H1 (cell line): ENCODE measurements at regions not wholly inside any gene's neighbourhood (a gene's known extent, or its start where the extent isn't known, plus 50 kb on each side); places are given as distances from the start of the nearest gene placed in this dataset.

ENCODE experiments used
- FOSL1 ChIP-seq: IDR thresholded peaks from 2 replicates; pipeline ENCODE4 v1.6.1; 2011; ENCODE audit warnings: mild to moderate bottlenecking, low read depth, low read length, moderate library complexity; ENCODE audit not compliant: insufficient read depth
- NRF1 ChIP-seq: IDR thresholded peaks from 2 replicates; pipeline ENCODE4 v1.6.1; 2011; ENCODE audit warnings: mild to moderate bottlenecking, low read depth, low read length, improper control_type of control experiment
- PHF8 ChIP-seq: fragments of 200-600 bp; sonication (generic); conservative IDR thresholded peaks from 2 replicates; pipeline ENCODE4 v1.7.1; 2012; ENCODE audit warnings: low read depth, mild to moderate bottlenecking, inconsistent platforms, low read length, moderate library complexity
- RAD21 ChIP-seq, 2 experiments: IDR thresholded peaks in 1 of 2; conservative IDR thresholded peaks in 1 of 2; 2 replicates each; pipeline ENCODE4 v1.6.1; 2011; ENCODE audit warnings: low read depth in 2 of 2, low read length in 2 of 2, improper control_type of control experiment in 1 of 2, inconsistent platforms in 1 of 2, mild to moderate bottlenecking in 1 of 2, moderate library complexity in 1 of 2
- RFX5 ChIP-seq: IDR thresholded peaks from 2 replicates; pipeline ENCODE4 v1.6.1; 2011; ENCODE audit warnings: low read depth, low read length, improper control_type of control experiment, borderline replicate concordance
- RNF2 ChIP-seq: fragments of 200-900, 300-1000 bp; sonication (generic); IDR thresholded peaks from 2 replicates; pipeline ENCODE4 v1.7.1; 2016; ENCODE audit warnings: borderline replicate concordance, low read depth, mild to moderate bottlenecking, antibody characterized with exemption, low read length; ENCODE audit not compliant: poor library complexity, severe bottlenecking; ENCODE audit errors: missing control alignments
- TCF12 ChIP-seq: IDR thresholded peaks from 2 replicates; pipeline ENCODE4 v1.6.1; 2011; ENCODE audit warnings: low read depth, mild to moderate bottlenecking, low read length
- TF ChIP-seq, protein P1 (sequence below): fragments of 300-600 bp; sonication (generic); IDR thresholded peaks from 2 replicates; pipeline ENCODE4 v1.7.1; 2012; ENCODE audit warnings: low read length, moderate library complexity, mild to moderate bottlenecking, inconsistent platforms; ENCODE audit not compliant: insufficient replicate concordance
- TF ChIP-seq, protein P2 (sequence below): IDR thresholded peaks from 2 replicates; pipeline ENCODE4 v1.6.1; 2011; ENCODE audit warnings: low read length, improper control_type of control experiment

DNA sequence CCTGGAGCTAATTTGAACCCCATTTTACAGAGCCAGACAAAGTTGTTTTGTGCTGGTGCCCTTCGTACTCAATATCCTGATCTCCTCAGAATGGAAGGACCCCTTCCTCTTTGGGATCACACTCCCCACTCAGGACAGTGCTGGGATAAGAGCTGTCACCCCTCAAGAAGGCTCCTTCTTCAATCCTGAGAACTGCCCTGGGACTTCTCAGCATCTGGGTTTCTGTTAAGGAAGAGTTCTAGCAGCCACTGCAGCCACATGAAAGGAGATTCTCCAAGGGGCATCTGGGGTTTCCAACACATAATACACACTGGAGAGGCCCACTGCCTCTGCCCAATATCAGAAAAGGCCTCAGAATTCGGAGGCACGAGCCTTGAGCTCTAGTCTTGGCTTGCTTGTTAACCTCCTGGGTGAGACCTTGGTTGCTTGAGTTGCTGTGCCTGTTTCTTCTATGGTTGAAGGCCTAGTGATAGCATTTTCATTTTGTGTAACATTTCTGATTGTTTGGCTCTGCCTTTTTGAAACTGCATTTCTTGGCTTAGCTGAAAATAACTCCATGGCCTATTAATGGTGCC is 78.8 kb upstream of the NMNAT3 start (continued):
- TF ChIP-seq, protein P1, sequence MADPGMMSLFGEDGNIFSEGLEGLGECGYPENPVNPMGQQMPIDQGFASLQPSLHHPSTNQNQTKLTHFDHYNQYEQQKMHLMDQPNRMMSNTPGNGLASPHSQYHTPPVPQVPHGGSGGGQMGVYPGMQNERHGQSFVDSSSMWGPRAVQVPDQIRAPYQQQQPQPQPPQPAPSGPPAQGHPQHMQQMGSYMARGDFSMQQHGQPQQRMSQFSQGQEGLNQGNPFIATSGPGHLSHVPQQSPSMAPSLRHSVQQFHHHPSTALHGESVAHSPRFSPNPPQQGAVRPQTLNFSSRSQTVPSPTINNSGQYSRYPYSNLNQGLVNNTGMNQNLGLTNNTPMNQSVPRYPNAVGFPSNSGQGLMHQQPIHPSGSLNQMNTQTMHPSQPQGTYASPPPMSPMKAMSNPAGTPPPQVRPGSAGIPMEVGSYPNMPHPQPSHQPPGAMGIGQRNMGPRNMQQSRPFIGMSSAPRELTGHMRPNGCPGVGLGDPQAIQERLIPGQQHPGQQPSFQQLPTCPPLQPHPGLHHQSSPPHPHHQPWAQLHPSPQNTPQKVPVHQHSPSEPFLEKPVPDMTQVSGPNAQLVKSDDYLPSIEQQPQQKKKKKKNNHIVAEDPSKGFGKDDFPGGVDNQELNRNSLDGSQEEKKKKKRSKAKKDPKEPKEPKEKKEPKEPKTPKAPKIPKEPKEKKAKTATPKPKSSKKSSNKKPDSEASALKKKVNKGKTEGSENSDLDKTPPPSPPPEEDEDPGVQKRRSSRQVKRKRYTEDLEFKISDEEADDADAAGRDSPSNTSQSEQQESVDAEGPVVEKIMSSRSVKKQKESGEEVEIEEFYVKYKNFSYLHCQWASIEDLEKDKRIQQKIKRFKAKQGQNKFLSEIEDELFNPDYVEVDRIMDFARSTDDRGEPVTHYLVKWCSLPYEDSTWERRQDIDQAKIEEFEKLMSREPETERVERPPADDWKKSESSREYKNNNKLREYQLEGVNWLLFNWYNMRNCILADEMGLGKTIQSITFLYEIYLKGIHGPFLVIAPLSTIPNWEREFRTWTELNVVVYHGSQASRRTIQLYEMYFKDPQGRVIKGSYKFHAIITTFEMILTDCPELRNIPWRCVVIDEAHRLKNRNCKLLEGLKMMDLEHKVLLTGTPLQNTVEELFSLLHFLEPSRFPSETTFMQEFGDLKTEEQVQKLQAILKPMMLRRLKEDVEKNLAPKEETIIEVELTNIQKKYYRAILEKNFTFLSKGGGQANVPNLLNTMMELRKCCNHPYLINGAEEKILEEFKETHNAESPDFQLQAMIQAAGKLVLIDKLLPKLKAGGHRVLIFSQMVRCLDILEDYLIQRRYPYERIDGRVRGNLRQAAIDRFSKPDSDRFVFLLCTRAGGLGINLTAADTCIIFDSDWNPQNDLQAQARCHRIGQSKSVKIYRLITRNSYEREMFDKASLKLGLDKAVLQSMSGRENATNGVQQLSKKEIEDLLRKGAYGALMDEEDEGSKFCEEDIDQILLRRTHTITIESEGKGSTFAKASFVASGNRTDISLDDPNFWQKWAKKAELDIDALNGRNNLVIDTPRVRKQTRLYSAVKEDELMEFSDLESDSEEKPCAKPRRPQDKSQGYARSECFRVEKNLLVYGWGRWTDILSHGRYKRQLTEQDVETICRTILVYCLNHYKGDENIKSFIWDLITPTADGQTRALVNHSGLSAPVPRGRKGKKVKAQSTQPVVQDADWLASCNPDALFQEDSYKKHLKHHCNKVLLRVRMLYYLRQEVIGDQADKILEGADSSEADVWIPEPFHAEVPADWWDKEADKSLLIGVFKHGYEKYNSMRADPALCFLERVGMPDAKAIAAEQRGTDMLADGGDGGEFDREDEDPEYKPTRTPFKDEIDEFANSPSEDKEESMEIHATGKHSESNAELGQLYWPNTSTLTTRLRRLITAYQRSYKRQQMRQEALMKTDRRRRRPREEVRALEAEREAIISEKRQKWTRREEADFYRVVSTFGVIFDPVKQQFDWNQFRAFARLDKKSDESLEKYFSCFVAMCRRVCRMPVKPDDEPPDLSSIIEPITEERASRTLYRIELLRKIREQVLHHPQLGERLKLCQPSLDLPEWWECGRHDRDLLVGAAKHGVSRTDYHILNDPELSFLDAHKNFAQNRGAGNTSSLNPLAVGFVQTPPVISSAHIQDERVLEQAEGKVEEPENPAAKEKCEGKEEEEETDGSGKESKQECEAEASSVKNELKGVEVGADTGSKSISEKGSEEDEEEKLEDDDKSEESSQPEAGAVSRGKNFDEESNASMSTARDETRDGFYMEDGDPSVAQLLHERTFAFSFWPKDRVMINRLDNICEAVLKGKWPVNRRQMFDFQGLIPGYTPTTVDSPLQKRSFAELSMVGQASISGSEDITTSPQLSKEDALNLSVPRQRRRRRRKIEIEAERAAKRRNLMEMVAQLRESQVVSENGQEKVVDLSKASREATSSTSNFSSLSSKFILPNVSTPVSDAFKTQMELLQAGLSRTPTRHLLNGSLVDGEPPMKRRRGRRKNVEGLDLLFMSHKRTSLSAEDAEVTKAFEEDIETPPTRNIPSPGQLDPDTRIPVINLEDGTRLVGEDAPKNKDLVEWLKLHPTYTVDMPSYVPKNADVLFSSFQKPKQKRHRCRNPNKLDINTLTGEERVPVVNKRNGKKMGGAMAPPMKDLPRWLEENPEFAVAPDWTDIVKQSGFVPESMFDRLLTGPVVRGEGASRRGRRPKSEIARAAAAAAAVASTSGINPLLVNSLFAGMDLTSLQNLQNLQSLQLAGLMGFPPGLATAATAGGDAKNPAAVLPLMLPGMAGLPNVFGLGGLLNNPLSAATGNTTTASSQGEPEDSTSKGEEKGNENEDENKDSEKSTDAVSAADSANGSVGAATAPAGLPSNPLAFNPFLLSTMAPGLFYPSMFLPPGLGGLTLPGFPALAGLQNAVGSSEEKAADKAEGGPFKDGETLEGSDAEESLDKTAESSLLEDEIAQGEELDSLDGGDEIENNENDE: no peak
- TF ChIP-seq RAD21 (IDR thresholded peaks at IDR 0.05 in 1 of 2, conservative IDR thresholded peaks at IDR 0.05 in 1 of 2; ENCODE audit: low read depth in 2 of 2, low read length in 2 of 2) (no peak), FOSL1 (no peak), NRF1 (no peak), RNF2 (no peak), RFX5 (no peak), TCF12 (no peak), PHF8 (no peak)
- TF ChIP-seq, protein P2, sequence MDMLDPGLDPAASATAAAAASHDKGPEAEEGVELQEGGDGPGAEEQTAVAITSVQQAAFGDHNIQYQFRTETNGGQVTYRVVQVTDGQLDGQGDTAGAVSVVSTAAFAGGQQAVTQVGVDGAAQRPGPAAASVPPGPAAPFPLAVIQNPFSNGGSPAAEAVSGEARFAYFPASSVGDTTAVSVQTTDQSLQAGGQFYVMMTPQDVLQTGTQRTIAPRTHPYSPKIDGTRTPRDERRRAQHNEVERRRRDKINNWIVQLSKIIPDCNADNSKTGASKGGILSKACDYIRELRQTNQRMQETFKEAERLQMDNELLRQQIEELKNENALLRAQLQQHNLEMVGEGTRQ: no peak
